Suprapubic skin (tissue), 4 donors: ENCODE measurements at regions not wholly inside any gene's neighbourhood (a gene's known extent, or its start where the extent isn't known, plus 50 kb on each side); places are given as distances from the start of the nearest gene placed in this dataset.

Experiments used
- EP300 ChIP-seq: sonication (generic); formaldehyde crosslinking; IDR thresholded peaks from one replicate; pipeline ENCODE4 v1.6.1; 2017; ENCODE audit warnings: antibody characterized with exemption
- POLR2A ChIP-seq, 2 donors: fragments of 450-650 bp; IDR thresholded peaks; one replicate each; pipeline ENCODE4 v1.6.1; 2017; ENCODE audit warnings: antibody characterized with exemption in 2 of 2, mild to moderate bottlenecking in 2 of 2, moderate library complexity in 2 of 2
- POLR2AphosphoS5 ChIP-seq, 3 donors: sonication (generic); formaldehyde crosslinking; IDR thresholded peaks; one replicate each; pipeline ENCODE4 v1.6.1; 2017; ENCODE audit warnings: antibody characterized with exemption in 3 of 3
- TF ChIP-seq, protein P1 (sequence below), 2 donors: fragments of 200-600 bp in 1 of 2; fragments of 450-650 bp in 1 of 2; sonication (generic) in 1 of 2; IDR thresholded peaks; one replicate each; pipeline ENCODE4 v1.5.1; 2016 to 2019; ENCODE audit warnings: antibody characterized with exemption in 2 of 2, mild to moderate bottlenecking in 1 of 2, moderate library complexity in 1 of 2

- no peak for TF ChIP-seq POLR2A (IDR thresholded peaks at IDR 0.05)
- TF ChIP-seq, protein P1, sequence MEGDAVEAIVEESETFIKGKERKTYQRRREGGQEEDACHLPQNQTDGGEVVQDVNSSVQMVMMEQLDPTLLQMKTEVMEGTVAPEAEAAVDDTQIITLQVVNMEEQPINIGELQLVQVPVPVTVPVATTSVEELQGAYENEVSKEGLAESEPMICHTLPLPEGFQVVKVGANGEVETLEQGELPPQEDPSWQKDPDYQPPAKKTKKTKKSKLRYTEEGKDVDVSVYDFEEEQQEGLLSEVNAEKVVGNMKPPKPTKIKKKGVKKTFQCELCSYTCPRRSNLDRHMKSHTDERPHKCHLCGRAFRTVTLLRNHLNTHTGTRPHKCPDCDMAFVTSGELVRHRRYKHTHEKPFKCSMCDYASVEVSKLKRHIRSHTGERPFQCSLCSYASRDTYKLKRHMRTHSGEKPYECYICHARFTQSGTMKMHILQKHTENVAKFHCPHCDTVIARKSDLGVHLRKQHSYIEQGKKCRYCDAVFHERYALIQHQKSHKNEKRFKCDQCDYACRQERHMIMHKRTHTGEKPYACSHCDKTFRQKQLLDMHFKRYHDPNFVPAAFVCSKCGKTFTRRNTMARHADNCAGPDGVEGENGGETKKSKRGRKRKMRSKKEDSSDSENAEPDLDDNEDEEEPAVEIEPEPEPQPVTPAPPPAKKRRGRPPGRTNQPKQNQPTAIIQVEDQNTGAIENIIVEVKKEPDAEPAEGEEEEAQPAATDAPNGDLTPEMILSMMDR (IDR thresholded peaks at IDR 0.05), result no peak
- no peak for TF ChIP-seq POLR2AphosphoS5 (IDR thresholded peaks at IDR 0.05)
- TF ChIP-seq EP300, result no peak
Measured at GRCh38 chr2:120802158-120802557, 66.5 kb downstream of the GLI2 start.
